Activated CD4-positive, alpha-beta T cell treated with anti-CD3 and anti-CD28 coated beads, Interleukin-2, amount 50 U/mL, for 16 hours (primary cell): ENCODE measurements at regions not wholly inside any gene's neighbourhood (a gene's known extent, or its start where the extent isn't known, plus 50 kb on each side); places are given as distances from the start of the nearest gene placed in this dataset.

Experiments
- DNase-seq: peaks from one replicate; pipeline ENCODE4 v3.0.0-alpha.2; 2020

DNA sequence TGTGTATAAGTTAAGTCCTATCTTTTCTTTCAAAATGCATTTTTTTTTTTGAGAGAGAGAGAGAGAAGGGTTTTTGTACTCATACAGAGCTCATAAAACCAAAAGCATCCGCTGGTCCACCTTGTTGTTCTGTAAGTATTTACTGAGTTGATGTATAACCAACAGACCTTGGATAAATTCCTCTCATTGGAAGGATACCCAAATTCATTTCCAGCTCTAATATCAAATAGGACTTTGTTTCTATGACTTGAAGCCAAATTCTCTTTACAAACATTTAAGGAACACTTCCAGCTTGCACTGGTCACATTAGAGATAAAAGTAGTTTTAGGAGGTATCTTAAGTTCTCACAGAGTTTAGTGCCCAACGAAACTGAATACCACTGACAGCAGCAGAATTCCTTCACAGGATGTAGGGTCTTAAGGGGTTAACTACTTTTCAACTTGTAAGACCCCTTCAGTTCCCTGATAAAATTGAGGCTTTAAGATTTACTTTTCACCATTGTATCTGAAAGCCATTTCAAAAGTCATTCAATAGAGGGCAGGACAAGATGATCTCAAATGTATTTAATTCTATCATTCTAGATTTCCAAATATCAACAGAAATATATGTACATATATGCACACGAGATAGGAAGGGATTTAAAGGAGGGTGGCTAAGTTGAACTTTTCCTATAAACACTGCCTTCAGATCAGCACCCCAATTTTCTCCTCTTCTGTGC lies 1398.5 kb upstream of the CELF4 start:
- no peak for DNase-seq

DNA sequence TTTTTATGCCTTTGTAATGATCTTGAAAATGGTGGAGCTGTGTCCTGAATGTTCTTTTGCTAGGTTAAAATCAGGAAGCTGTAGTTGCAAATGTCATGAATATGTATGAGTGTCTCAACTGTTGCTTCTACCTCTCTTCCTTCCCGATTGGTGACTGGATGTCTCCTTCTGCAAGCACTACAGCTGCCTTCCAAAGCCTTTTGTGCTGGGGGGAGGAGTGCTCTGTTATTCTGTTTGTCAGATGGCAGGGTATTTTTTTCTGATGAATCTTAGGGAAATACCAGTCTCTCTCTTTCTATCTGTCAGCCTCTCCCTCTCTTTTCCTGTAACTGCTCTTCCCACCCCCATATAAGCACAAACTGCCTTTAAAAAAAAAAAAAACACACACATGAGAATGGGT lies 1396.3 kb upstream of the CELF4 start:
- no peak for DNase-seq

DNA sequence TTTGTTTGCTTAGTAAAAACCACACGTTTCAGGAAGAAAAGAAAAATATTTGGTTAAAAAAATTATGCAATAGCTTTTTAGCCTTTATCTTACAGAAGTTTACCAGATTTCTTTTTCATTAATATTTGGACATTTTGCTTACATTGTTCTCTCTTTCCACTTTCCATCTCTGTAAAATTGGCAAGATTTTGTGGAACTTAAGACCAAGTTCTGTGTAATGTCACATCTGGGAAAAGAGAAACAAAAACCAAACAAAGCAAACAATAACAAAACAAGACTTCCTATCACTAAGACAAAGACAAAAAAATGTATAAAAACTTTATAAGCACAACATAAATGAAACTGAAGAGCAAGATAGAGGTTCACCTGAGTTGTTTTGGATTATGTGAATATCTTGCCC lies 1392.1 kb upstream of the CELF4 start:
- no peak for DNase-seq

DNA sequence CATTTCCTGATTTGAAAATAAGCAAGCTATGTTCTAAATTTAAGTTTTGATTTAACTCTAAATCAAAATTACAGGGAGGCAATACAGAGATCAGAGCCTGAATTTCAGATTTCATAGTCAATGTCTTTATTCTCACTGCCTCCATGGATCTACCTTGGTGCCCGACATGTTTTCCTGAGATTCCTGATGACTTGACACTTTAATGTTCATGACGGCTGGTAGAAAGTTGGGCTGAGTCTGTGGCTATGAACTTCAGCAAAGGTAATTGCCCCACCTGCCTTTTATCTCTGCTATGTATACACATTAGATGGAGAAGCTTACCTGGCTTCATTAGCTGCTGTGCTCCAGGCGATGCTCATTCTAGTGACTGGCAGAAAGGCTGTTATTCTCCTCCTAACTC lies 1390.5 kb upstream of the CELF4 start:
- DNase-seq, result no peak

DNA sequence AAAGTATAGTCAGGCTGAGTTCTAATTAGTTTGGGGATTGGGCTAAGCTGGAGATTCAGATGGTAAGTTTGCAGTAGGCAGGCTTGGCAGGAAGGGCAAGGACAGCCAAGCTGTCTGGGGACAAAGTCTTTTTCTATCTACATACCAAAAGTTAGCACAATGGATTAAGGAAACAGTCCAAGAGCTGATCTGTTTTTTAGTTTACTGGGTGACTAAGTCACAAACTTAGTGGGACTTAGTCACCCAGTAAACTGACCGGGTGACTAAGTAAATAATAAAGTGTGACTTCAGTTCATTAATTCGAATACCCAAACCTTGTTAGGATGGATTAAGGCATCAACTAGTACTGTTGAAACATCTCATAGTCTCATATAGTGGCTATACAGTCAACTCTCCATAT lies 1386.0 kb upstream of the CELF4 start:
- no peak for DNase-seq

DNA sequence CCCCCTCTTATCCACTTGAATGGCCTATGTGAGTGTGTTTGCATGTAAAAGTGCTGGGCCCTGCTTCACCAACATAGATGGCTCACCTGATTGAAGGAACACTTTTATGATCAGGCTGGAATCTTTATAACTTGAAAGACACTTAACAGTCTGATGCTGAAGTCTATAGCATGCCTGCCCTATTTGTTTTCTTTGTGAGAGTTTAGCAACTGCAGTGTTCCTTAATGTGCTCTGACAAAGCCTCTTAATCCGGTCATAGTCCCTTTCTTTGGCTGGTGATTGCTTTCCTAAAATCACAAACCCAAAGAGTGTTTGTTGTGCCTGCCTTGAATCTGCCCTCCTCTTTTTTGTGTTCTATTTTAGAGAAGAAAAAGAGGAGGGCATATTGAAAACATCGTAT lies 1382.8 kb upstream of the CELF4 start:
- DNase-seq, result no peak

DNA sequence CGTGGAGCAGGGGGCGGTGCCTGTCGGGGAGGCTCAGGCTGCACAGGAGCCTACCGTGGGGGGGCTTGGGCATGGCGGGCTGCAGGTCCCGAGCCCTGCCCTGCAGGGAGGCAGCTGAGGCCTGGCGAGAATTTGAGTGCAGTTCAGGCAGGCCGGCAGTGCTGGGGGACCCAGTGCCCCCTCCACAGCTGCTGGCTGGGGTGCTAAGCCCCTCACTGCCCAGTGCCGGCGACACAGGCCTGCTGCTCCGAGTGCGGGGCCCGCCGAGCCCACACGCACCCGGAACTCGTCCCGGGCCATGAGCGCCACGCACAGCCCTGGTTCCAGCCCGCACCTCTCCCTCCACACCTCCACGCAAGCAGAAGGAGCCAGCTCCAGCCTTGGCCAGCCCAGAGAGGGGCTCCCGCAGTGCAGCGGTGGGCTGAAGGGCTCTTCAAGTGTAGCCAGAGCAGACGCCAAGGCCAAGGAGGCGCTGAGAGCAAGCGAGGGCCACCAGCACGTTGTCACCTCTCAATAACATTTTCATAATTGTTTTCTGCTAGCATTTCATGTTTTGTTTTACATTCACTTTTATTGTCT lies 1378.9 kb upstream of the CELF4 start:
- DNase-seq, result no peak

DNA sequence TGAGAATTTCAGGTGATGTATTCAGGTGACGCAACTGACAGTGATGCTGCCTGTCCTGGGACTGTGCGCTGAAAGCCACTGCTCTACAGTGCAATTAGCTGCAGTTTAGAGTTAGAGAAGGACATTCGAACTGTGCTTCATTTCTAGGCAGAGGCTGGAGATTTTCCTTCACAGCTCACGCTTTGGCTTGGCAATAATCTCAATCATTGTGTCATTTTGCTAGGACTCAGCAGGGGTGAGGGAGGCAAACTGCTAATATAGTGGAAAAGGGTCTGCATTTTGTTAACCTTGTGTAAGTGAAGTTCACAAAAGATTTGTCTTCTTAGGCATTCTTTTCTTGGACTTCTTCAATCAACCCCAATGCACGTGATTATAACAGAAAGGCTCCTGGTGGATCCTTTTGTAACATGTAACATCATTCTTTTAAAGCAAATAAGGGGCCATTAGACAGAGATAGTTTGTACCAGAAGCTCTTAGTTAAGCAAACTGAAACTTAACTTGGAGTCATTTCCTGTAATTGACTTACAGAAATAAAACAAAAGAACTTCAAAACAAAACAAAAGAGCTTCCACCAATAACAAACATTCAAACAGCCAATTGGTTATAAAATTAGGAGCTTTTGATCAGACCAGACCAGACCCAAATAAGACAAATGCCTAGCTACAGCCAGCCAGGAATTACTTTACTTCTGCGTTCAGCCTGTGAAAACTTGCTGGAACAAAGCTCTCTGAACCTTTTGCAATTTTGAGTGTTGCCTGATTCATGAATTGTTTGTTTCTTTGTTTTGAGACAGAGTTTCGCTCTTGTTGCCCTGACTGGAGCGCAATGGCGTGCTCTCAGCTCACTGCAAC lies 1376.3 kb upstream of the CELF4 start:
- no peak for DNase-seq

DNA sequence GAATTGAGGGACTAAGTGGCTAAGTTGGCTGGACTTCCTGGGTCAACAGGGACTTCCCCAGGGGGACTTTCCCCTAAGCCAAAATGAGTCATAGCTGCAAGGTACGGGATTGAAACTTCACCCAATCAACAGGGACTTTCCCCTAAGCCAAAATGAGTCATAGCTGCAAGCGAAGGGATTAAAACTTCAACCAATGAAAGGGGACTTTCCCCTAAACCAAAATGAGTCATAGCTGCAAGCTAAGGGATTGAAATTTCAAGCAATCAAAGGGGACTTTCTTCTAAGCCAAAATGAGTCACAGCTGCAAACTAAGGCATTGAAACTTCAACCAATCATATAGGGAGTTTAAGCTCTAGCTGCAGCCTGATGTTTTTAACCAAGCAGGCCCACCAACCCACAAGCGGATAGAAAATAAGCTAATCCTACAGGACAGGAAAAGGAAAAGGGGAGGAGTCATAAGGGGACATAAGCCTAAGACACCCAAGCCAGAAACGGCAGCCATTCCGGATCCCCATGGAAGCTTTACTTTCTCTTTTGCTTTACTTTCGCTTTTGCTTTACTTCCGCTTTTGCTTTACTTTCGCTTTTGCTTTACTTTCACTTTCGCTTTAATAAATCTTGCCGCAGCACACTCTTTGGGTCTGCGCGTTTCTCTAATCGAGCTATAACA lies 1375.4 kb upstream of the CELF4 start:
- peak; percentile 93 for DNase-seq

DNA sequence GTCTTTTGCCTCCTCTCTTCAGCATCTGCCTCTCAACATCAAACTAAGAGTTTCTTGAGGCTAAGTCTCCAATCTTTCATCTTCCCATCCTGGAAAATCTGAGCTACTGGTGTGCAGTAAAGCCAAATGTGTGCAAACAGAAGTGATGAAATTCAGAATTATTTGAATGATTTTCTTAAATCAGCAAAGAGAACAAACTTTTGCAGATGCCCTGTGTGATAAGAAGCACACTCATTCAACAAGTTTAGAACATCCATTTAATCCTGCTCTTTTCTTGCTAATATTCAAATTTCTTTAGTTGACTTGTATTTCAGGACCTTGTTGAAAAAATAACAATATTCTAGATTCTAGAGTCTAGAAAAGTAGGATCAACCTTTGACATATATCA lies 1374.9 kb upstream of the CELF4 start:
- no peak for DNase-seq

DNA sequence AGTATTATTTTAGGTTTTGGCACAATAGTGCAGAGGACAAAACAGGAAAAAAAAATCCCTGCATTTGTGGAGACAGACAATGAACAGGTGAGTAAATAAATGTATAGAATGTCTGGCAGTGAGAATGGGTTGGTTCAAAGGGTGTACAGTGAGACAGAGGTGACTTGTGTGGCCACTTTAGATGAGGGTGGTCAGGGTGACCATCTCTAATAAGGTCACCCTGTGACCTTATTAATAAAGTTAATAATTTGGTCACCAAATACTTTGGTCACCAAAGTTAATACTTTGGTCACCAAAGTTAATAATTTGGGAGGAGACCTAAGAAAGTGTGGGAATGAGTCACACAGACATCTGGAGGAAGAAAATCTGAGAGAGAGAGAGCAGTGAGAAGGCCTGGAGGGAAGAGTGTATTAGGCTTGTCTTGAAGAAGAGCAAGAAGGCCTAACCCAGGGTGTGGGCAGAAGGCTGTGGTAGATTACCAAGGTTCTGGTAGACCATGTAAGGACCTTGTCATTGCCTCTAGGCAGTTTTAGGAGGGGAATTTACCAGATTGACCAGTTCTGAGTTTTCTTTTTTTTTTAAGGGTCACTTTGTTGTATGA lies 1368.4 kb upstream of the CELF4 start:
- DNase-seq, result no peak

DNA sequence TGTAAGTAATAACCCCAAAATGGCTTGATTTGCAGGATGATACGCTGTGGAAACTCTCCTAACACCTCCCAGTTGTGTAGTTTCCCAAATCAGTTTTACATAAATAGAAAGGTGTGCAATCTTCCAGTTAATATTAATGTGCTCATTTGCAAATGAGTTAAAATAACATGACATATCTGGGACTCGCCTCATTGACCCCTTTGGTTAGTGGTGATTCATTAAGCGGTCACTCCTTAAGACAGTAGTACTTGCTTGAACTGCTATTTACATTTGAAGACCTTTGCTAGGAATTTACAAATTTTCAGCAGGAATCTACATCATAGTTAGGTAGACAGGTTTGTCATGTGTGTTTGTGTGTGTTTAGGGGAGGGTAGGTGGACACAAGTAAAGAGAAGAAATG lies 1367.7 kb upstream of the CELF4 start:
- no peak for DNase-seq

DNA sequence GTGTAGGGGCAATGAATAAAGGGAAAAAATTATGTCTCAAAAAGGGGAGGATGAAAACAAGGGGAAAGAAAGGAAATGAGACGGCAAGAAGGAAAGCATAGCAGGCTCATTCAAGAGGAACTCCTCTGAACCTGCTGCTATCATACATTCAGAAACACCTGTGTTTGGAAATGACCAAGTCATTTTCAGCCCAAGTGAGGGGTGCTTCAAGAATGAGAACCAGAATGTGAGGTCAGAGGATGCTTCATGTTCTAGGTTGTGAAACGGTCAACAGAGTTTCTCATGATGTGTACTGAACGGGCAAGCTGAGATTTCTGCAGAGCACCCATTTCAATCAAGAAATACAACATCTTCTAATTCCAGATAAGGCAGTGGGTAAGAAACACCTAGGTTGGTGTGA lies 1367.2 kb upstream of the CELF4 start:
- no peak for DNase-seq

DNA sequence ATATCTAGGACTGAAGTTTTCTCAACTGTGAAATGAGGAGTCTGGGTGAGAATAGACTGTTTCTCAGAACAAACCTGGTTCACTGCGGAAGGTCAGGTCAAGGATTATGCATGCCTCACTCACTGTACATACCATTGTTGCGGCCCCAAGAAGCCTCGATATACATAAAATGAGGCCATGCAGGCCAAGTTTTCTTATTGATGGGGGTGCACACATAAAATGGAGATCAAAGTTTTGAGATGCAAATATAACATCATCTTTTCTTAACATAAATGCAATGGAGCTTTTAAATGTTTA lies 1366.1 kb upstream of the CELF4 start:
- no peak for DNase-seq

DNA sequence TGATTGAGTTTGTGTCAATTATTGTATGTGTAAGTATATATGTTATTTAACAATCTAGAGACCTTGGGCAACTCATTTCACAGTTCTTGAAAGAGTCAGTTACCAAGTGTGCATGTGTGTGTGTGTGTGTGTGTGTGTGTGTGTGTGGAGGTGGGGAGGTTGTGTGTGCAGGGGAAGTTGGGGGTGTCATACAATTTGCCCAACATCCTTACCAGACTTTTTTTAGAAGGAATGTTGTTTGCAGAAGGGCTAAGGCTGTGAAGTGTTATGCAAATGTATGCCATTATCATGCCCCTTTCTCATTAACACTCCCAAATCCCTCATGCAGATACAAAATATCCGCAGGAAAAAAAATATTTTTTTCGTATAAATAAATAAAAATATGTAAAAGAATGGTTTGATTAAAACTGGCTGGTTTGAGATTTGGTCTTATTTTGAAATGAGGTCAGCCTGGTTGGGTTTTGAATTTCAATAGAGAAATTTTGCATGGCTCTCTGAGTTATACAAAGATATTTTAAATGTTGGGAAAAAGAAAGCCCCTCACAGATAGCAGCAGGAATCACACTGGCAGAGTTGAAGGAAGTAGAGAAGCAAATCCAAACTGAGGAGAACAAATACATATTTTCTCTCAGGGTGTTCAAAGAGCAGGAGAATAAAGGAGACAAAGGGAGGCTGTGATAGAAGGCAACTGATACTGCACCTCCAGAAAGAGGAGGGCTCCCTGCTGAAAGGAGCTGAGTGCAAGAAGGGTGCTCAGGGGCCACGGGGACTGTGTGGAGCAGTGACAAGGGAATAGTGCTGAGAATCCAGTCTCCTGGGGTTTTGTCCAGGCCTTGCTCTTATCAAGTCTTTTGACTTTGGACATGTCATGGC lies 1365.5 kb upstream of the CELF4 start:
- no peak for DNase-seq

DNA sequence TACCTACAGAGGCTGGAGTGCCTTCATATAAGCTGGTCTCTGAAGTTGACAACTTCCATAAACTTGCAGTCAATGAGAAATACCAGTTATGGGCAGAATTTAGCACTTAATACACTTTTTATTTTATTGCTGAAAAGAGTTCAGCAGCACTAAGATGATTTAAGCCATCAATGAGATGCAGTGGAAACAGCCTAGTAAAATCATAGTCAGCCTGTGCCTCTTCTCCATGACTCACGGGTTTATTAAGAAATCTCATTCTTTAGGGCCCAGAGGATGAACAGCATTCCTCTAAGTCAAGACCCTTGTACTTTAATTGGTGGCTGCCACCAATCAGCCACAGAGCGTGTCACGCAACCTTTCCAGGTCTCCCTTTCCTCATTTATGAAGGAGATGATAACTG lies 1357.9 kb upstream of the CELF4 start:
- DNase-seq, result no peak

DNA sequence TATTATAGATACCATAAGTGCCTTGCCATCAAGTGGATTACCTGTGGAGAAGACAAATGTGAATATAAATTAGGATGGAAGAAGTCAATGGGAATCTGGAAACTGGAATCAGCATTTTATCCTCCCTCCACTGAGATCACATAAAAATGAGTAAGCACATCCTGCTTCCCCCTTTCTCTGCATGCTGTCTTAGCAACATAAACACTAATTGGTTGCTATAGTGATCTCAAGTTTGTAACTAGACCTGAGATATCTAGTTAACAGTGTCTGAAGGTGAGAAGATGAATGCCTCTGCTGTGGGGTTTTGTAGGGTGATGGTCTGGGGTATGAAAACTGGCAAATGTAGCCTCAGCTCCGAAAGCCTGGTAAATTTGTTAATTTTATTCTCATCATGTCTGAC lies 1357.5 kb upstream of the CELF4 start:
- DNase-seq, result no peak

DNA sequence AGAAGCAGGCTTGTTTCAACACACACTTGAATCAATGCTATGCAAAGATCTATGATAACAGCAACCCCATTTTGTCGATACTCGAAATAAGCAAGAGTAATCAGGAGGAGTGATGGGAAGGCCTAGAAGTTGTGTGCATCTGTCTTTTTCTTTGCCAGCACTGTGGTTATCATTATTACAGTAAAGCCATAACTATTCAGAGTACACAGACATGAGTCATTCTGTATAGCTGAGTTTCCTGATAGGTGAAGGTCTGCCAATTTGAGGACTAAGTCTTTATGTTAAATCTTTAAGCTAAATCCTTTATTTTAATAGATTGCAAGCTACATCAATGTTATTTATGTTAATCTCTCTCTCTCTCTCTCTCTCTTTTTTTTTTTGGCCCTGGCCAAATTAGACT lies 1344.4 kb upstream of the CELF4 start:
- no peak for DNase-seq

DNA sequence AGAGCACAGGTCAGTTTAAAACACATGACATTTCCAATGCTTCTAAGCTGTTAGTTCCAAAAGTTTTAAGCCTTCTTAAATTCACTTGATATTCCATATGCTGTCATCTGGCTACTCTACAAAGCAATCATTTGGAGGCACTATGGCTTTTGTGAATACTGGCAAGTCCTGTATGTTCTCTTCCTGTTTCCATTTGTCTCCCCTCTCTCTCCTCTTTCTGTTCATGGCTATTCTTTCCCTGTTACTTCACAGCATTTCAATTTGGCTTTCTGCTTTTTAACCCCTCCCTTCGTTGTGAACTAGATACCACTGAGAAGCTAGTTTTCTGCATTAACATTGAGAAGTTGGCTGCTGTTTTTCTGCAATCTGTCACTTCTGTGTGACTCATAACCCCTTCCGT lies 1337.2 kb upstream of the CELF4 start:
- no peak for DNase-seq

DNA sequence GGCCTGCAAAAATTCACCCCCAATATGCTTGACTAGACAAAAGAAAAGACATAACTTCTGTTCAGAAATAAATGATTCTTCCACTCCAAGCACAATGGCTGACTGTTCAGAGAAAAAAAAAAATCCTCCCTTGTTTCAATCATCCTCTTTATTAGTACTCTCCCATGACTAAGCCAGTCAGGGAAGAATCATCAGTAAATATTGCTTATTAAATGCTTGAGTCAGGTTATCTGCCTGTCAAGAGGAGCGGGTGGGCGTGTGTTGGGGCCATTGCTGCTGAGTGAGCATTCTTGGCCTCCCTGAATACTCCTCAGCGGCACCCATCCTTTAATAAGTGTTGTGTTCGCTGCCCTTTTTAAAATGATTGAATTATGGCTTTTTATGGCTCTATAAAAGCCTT lies 1334.8 kb upstream of the CELF4 start:
- DNase-seq, result no peak

DNA sequence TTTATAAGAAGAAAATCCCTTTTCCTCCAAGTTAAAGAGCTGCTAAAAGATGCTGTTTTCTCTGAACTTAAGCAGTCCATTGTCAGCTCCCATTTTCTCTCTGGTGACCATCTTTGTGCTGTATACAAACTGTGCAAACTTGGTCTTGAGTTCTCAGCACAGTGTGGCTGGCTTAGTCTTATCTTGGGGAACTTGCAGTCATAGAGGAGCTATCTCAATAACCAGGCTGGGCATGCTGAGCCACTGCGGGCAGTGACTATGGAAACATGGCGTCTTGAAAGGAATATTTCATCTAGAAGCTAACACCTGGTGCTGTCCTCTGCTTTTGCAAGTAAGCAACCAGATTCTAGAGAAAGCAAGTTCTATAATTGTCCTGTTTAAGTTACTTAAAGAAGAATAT lies 1334.4 kb upstream of the CELF4 start:
- no peak for DNase-seq

DNA sequence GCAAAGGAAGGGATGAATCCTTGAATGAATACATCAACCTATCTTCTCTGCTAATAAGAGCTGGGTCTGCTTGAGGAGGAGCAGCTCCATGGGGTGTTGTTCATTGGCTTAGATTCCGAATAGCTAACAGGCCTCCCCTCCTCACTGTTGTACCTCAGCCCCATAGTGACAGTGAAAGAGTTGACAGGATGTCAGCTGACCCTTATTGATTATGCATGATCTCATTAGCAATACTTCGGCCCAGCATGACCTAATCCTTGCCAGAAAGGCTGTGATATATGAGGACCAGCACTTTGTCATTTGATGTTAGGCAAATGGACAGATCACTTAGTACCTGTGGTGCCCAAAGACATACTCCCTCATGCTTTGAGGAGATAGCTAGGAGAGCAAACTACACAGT lies 1333.7 kb upstream of the CELF4 start:
- DNase-seq, result no peak

DNA sequence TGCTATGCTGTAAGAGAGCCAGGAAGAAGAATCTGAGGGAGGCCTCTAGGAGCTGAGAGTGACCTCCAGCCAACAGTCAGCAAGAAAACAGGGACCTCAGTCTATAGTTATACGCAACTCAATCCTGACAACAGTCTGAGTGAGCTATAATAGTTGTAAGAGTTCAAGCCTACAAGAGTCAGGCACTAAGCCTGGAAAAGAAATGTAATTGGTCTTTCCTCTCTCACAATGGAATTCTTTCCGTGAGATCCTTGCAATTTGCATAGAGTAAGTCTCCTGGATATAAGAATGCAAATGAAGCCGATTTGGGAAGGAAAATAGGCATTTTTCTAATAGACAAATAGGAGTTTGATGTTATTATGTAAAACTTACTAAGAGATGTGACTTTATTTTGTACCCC lies 1332.6 kb upstream of the CELF4 start:
- no peak for DNase-seq
